SK-N-SH (cell line): ENCODE measurements at regions not wholly inside any gene's neighbourhood (a gene's known extent, or its start where the extent isn't known, plus 50 kb on each side); places are given as distances from the start of the nearest gene placed in this dataset.

Experiments used
- CTCF ChIA-PET: fragments of 300-600, 350-600 bp; formaldehyde crosslinking; extraction: SDS; loops from one replicate; lab custom pipeline; 2021; lab: Yijun Ruan, JAX
- POLR2A ChIA-PET: fragments of 350-600 bp; sonication (Branson Sonifier 250); formaldehyde crosslinking; extraction: SDS; loops from one replicate; lab custom pipeline; 2020; ENCODE audit warnings: antibody characterized with exemption, inconsistent platforms; lab: Yijun Ruan, JAX
- DNase-seq: peaks from one replicate; pipeline ENCODE4 v3.0.0; 2012
- H2AFZ ChIP-seq: fragments of 200-600 bp; sonication (generic); 2 replicates; pipeline ENCODE4 v1.8.1; 2016; ENCODE audit warnings: antibody characterized with exemption, mild to moderate bottlenecking, low read depth
- H3F3A ChIP-seq: fragments of 200-600 bp; sonication (generic); replicated peaks from 2 replicates; pipeline ENCODE3; 2016; ENCODE audit warnings: antibody characterized with exemption, mild to moderate bottlenecking; ENCODE audit not compliant: insufficient read depth
- H3K27ac ChIP-seq, 2 experiments: fragments of 200-500 bp in 1 of 2; fragments of 200-600 bp in 1 of 2; sonication (Bioruptor generic) in 1 of 2; sonication (generic), shearing (Covaris generic) in 1 of 2; 2 replicates each; pipeline versions ENCODE4 v1.5.1 to v1.6.1; 2014 to 2016; ENCODE audit warnings: low read depth in 2 of 2, inconsistent platforms in 1 of 2, low read length in 1 of 2, mild to moderate bottlenecking in 1 of 2, mixed read lengths in 1 of 2
- H3K27me3 ChIP-seq: fragments of 200-600 bp; sonication (generic), shearing (Covaris generic); 2 replicates; pipeline ENCODE4 v1.6.1; 2016; ENCODE audit warnings: mixed run types; ENCODE audit not compliant: insufficient read depth
- H3K36me3 ChIP-seq, 2 experiments: fragments of 200-500 bp in 1 of 2; fragments of 200-600 bp in 1 of 2; sonication (Bioruptor generic) in 1 of 2; sonication (generic) in 1 of 2; replicated peaks in 1 of 2; 2 replicates each; pipeline versions ENCODE3 to v1.5.1; 2014 to 2016; ENCODE audit warnings: low read length in 1 of 2, mild to moderate bottlenecking in 1 of 2; ENCODE audit not compliant: insufficient read depth in 2 of 2, control insufficient read depth in 1 of 2
- H3K4me1 ChIP-seq, 2 experiments: fragments of 200-500 bp in 1 of 2; fragments of 200-600 bp in 1 of 2; sonication (Bioruptor generic) in 1 of 2; sonication (generic), shearing (Covaris generic) in 1 of 2; 2 replicates each; pipeline versions ENCODE4 v1.5.1 to v1.6.1; 2014 to 2016; ENCODE audit warnings: low read depth in 1 of 2, low read length in 1 of 2, mixed run types in 1 of 2; ENCODE audit not compliant: insufficient read depth in 2 of 2, control insufficient read depth in 1 of 2
- H3K4me2 ChIP-seq: fragments of 200-600 bp; sonication (generic), shearing (Covaris generic); 2 replicates; pipeline ENCODE4 v1.6.1; 2017; ENCODE audit warnings: mixed run types
- H3K4me3 ChIP-seq, 2 experiments: fragments of 200-500 bp in 1 of 2; fragments of 200-600 bp in 1 of 2; sonication (Bioruptor generic) in 1 of 2; sonication (generic), shearing (Covaris generic) in 1 of 2; 2 replicates each; pipeline versions ENCODE4 v1.5.1 to v1.8.1; 2014 to 2016; ENCODE audit warnings: low read depth in 2 of 2, inconsistent platforms in 1 of 2, low read length in 1 of 2, mild to moderate bottlenecking in 1 of 2, mixed read lengths in 1 of 2, moderate library complexity in 1 of 2
- H3K79me2 ChIP-seq: fragments of 200-600 bp; sonication (generic); 2 replicates; pipeline ENCODE4 v1.8.1; 2017; ENCODE audit warnings: mild to moderate bottlenecking; ENCODE audit not compliant: insufficient read depth
- H3K9ac ChIP-seq: fragments of 200-600 bp; sonication (generic); 2 replicates; pipeline ENCODE4 v1.6.1; 2017; ENCODE audit warnings: mixed run types
- H3K9me2 ChIP-seq: fragments of 200-600 bp; sonication (generic); 2 replicates; pipeline ENCODE4 v1.6.1; 2017; ENCODE audit warnings: mixed run types
- H3K9me3 ChIP-seq: fragments of 200-600 bp; sonication (generic); 2 replicates; pipeline ENCODE4 v1.6.1; 2017; ENCODE audit warnings: mixed run types, mild to moderate bottlenecking, moderate library complexity
- H4K20me1 ChIP-seq: fragments of 200-600 bp; sonication (generic); 2 replicates; pipeline ENCODE4 v1.6.1; 2017; ENCODE audit warnings: mild to moderate bottlenecking, mixed run types; ENCODE audit not compliant: insufficient read depth
- CHD2 ChIP-seq: fragments of 150-350 bp; IDR thresholded peaks from 2 replicates; pipeline ENCODE4 v1.6.1; 2018; ENCODE audit warnings: low read length; ENCODE audit not compliant: partially characterized antibody
- CTCF ChIP-seq: fragments of 200-600 bp; sonication (generic); IDR thresholded peaks from 2 replicates; pipeline ENCODE4 v1.6.1; 2017; ENCODE audit warnings: antibody characterized with exemption, mild to moderate bottlenecking, moderate library complexity
- ELF1 ChIP-seq: IDR thresholded peaks from 2 replicates; pipeline ENCODE4 v1.4.0; 2012
- EP300 ChIP-seq, 2 experiments: IDR thresholded peaks; 2 replicates each; pipeline versions ENCODE4 v1.4.0 to v1.6.1; 2012; ENCODE audit warnings: borderline replicate concordance in 1 of 2, low read depth in 1 of 2, low read length in 1 of 2
- EZH2phosphoT487 ChIP-seq: fragments of 200-600 bp; sonication (generic); IDR thresholded peaks from 2 replicates; pipeline ENCODE4 v1.6.1; 2017; ENCODE audit warnings: low read depth, mixed run types, mild to moderate bottlenecking, antibody characterized with exemption, moderate library complexity, borderline replicate concordance
- FOXJ3 ChIP-seq: sonication (generic); formaldehyde crosslinking; IDR thresholded peaks from 2 replicates; pipeline ENCODE4 v1.5.1; 2020; ENCODE audit warnings: mild to moderate bottlenecking, missing genetic modification reagents
- FOXM1 ChIP-seq: IDR thresholded peaks from 2 replicates; pipeline ENCODE4 v1.4.0; 2012; ENCODE audit warnings: low read depth, mild to moderate bottlenecking
- GABPA ChIP-seq: IDR thresholded peaks from 2 replicates; pipeline ENCODE4 v1.4.0; 2012; ENCODE audit warnings: low read depth, mild to moderate bottlenecking
- MAX ChIP-seq: IDR thresholded peaks from 2 replicates; pipeline ENCODE4 v1.4.0; 2012; ENCODE audit warnings: low read depth
- MEF2A ChIP-seq: IDR thresholded peaks from 2 replicates; pipeline ENCODE4 v1.4.0; 2012; ENCODE audit warnings: low read depth, borderline replicate concordance
- POLR2AphosphoS5 ChIP-seq: IDR thresholded peaks from 2 replicates; pipeline ENCODE4 v1.6.1; 2012; ENCODE audit warnings: low read depth, low read length
- RAD21 ChIP-seq: IDR thresholded peaks from 2 replicates; pipeline ENCODE4 v1.6.1; 2012; ENCODE audit warnings: mild to moderate bottlenecking, low read length
- SMC3 ChIP-seq: IDR thresholded peaks from 2 replicates; pipeline ENCODE4 v1.6.1; 2012; ENCODE audit warnings: low read depth, low read length, improper control_type of control experiment
- TAF1 ChIP-seq: IDR thresholded peaks from 2 replicates; pipeline ENCODE4 v1.6.1; 2012; ENCODE audit warnings: low read depth, mild to moderate bottlenecking, low read length, moderate library complexity, borderline replicate concordance
- TEAD4 ChIP-seq: IDR thresholded peaks from 2 replicates; pipeline ENCODE4 v1.4.0; 2012; ENCODE audit warnings: mild to moderate bottlenecking, borderline replicate concordance; ENCODE audit not compliant: insufficient read depth
- USF1 ChIP-seq: IDR thresholded peaks from 2 replicates; pipeline ENCODE4 v1.4.0; 2012; ENCODE audit warnings: low read depth, borderline replicate concordance
- USF2 ChIP-seq: fragments of 150-350 bp; IDR thresholded peaks from 2 replicates; pipeline ENCODE4 v1.6.1; 2017; ENCODE audit warnings: antibody characterized with exemption, low read length, low read depth, borderline replicate concordance
- YY1 ChIP-seq: IDR thresholded peaks from 2 replicates; pipeline ENCODE4 v1.4.0; 2012; ENCODE audit warnings: low read depth, mild to moderate bottlenecking
- WGBS: methylation state at CpG from one replicate; pipeline ENCODE4 v1.1.6; 2017; ENCODE audit warnings: low lambda C conversion rate; 5-methylcytosine and 5-hydroxymethylcytosine counted together

- Histone ChIP-seq H3K4me1 (peaks cover 9% of the 10 kb centered on the region in 2 experiments; a peak in 1 of 4 replicates), H3K9me3 (no peaks in the 10 kb centered on the region), H3K4me3 (no peak overlapping the region), H3K27me3 (no peaks in the 10 kb centered on the region), H3K9me2 (no peaks in the 10 kb centered on the region), H3K9ac (no peak overlapping the region), H2AFZ (no peak overlapping the region), H3K4me2 (no peak overlapping the region), H3K36me3 (no peaks in the 10 kb centered on the region), H3F3A (peaks cover 6% of the 10 kb centered on the region), H3K79me2 (no peaks in the 10 kb centered on the region), H3K27ac (no peak overlapping the region), H4K20me1 (no peaks in the 10 kb centered on the region)
- no peak for DNase-seq
- ChIA-PET POLR2A (no interaction called here), CTCF (interaction anchor here (1.4 kb wide), 1 partner anchor 138 kb away, joined by 3 read pairs; no protein-coding TSS in a partner anchor)
- no peak for TF ChIP-seq GABPA
- no peak for TF ChIP-seq CHD2
- TF ChIP-seq POLR2AphosphoS5, result no peak
- no peak for TF ChIP-seq MAX
- TF ChIP-seq FOXM1, result no peak
- TF ChIP-seq SMC3, result no peak
- no peak for TF ChIP-seq EZH2phosphoT487
- TF ChIP-seq TAF1, result no peak
- no peak for TF ChIP-seq YY1
- no peak for TF ChIP-seq USF1
- WGBS, result 79% methylated on average over 6 of the region's 6 CpGs
Measured at GRCh38 chr18:62448426-62448825, 74.4 kb upstream of the ZCCHC2 start.

GRCh38 chr18:62449490-62450104, 73.2 kb upstream of the ZCCHC2 start:
- no peak for DNase-seq
- Histone ChIP-seq H2AFZ (no peak overlapping the region), H3F3A (peaks cover 6% of the 10 kb centered on the region), H3K36me3 (no peaks in the 10 kb centered on the region), H3K4me1 (peaks cover 9% of the 10 kb centered on the region in 2 experiments; a peak in 1 of 4 replicates), H4K20me1 (no peaks in the 10 kb centered on the region), H3K79me2 (no peaks in the 10 kb centered on the region), H3K9me2 (no peaks in the 10 kb centered on the region), H3K4me2 (no peak overlapping the region), H3K4me3 (no peak overlapping the region), H3K9me3 (no peaks in the 10 kb centered on the region), H3K9ac (no peak overlapping the region), H3K27me3 (no peaks in the 10 kb centered on the region), H3K27ac (no peak overlapping the region)
- ChIA-PET POLR2A (no interaction called here), CTCF (interaction anchor here (1.4 kb wide), 1 partner anchor 137 kb away, joined by 3 read pairs; no protein-coding TSS in a partner anchor)
- 93% methylated on average over 7 of the region's 7 CpGs for WGBS
- TF ChIP-seq FOXM1 (no peak), MEF2A (no peak), RAD21 (no peak), EP300 (IDR thresholded peaks at IDR 0.05; ENCODE audit: borderline replicate concordance in 1 of 2, low read depth in 1 of 2, low read length in 1 of 2) (no peak), CHD2 (no peak), YY1 (no peak), USF1 (no peak), TEAD4 (no peak), MAX (no peak), ELF1 (no peak), GABPA (no peak), FOXJ3 (CRISPR knock-in tag) (no peak), CTCF (no peak), USF2 (no peak)
